T-helper 2 cell (primary cell): ENCODE measurements at regions not wholly inside any gene's neighbourhood (a gene's known extent, or its start where the extent isn't known, plus 50 kb on each side); places are given as distances from the start of the nearest gene placed in this dataset.
"Not testable (repeated sequence)": the region's sequence is repeated elsewhere in the genome, so short reads cannot be mapped to it uniquely, and the experiment has no call there.

Experiments used
- DNase-seq, 5 experiments: peaks; one replicate each; pipeline versions ENCODE4 v3.0.0 to v3.0.0-alpha.2; 2012 to 2022

DNA sequence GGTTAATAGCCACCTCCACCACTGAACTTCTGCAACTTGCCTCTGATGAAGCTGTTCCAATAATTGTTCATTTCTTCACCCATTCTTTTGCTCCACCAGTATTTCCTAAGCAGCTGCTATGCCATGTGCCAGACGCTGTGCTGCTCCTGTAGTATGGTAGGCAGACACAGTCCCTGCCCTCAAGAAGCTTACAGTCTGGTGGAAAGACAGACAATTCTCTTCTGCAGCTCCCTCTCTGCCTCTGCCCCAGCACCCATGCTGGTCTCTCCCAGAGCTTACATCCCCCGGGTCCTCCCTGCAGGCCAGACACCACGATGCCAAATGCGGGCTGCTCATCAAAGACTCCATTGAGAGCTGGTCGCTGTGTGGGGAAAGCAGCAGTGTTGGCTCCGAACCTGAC lies 111.6 kb upstream of the ESRRB start:
- no peak for DNase-seq

- DNase-seq = peak in 1 of 5 experiments; percentile 4
Observed at GRCh38 chr14:76267322-76268046, 108.5 kb upstream of the ESRRB start.

DNA sequence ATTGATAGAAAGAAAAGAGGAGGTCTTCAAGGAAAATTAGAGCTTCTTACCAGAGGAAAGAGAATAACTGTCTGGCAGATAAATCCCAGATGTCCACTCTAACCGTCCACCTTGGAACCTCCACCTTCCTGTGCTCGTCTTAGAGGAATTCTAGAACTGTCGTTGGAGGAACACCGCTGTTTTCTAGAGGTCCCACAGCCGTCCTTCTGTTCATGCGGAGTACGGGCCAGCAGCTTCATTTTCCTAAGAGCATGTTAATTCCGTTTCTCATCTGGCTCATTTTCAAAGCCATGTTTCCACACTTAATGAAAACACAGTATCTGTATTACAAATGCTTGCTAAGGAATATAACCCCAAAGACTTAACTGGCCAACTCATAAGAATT lies 107.9 kb upstream of the ESRRB start:
- DNase-seq = no peak

DNA sequence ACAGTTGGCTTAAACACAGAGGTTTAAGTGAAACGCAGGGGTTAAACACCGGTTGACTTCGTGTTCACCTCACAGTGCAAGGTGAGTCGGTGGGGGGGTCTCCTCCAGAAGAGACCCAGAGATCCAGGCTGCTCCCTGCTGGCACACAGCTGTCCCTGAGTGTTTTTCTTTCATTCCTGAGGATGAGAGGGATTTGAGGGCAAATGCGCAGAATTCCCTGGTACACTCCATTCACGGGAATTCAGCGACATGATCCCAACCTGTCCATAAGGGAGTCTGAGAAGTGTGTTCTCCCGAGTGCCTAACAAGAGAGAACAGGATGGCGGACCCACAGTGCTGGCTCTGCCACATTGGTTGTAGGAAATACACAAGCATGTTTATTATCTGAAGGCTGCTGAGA lies 107.2 kb upstream of the ESRRB start:
- DNase-seq = no peak

DNA sequence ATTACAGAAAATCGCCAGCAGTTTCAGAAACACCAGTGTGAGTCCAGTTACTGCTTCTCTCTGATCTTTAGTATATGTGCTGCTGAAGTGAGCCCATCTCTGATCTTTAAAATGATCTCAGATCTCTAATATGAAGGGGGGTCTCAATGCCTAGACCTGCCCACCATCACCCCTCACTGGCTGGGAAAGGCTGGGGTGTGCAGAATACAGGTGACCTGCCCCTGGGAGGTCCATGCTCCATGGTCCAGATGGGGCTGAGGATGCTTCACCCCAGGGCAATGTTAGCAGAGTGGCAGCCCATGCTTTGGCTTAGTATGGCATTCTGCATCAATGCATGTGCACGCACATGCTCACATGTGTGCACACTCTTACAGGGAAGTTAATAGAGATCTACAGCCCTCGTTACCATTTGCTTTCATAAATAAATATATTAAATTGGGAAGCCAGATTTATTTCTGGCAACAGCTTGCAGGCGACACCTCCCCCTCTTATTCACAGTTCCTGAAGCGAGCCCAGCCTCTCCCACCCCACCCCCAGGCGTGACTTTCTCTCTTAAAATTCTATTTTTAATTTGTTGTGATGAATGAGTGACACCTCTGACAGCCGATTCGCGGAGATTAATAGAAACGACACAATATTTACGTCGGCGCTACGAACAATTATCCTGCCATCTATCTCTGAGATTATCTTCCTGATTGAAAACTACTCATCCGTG lies 104.7 kb upstream of the ESRRB start:
- no peak for DNase-seq

- DNase-seq = no peak
Observed at GRCh38 chr14:76272349-76272748, 103.6 kb upstream of the ESRRB start.

DNA sequence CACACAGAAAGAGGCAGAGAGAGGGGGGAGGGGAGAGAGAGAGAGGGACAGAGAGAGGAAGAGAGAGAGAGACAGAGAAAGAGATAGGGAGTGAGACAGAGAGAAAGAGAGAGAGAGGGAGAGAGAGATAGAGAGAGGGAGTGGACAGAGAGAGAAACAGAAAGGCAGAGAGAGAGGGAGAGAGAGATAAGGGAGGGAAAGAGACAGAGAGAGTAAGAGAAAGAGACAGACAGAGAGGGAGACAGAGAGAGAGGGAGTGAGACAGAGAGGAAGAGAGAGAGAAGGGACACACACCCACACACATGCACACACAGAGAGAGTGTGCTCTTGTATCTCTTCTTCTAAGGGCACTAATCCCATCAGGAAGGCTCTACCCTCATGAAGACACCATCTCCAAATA lies 103.2 kb upstream of the ESRRB start:
- DNase-seq = no peak

DNA sequence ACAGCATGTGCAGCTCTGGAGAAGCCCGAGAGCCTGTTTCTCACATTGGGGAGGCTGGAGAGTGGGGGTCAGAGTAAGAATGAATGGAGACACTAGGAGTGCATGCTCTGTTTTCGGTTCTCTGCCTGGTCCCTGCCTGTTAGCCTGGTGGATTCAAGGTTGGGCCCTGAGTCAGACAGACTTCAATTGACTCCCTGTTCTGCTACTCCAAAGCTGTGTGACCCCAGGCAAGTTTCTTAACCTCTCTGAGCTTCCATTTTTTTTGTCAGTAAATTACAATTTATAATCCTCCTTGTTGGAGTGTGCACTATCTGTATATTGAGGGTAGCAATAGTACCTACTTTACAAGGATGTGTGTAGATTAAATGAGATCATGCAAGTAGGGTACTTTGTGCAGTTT lies 102.6 kb upstream of the ESRRB start:
- no peak for DNase-seq

GRCh38 chr14:76274324-76274723 lies 101.6 kb upstream of the ESRRB start:
- no peak for DNase-seq

DNA sequence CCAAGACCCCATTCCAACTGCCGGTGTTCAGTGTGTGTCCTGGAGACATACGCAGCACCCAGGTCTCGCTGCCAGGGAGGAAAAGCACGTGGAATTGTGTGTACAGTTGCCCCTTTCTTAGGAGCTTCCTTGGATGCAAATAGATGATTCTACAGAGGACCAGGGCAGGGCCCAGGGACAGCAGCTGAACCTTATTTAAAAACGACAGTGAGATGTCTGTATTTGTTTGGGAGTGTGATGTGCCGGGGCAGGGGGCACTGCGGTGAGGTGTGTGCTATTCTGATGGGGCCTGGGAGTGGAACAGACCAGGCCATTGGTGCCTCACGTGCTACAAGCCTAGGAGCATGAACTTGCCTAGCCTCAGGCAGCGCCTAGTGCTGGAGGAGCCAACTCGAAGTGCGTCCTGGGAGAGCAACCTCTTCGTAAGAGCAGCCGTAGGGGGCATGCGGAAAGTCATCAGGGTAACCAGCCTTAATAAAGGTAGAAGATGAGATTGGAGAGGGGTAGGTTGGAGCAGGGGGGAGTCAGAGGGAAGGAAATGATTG lies 98.3 kb upstream of the ESRRB start:
- DNase-seq = no peak

DNA sequence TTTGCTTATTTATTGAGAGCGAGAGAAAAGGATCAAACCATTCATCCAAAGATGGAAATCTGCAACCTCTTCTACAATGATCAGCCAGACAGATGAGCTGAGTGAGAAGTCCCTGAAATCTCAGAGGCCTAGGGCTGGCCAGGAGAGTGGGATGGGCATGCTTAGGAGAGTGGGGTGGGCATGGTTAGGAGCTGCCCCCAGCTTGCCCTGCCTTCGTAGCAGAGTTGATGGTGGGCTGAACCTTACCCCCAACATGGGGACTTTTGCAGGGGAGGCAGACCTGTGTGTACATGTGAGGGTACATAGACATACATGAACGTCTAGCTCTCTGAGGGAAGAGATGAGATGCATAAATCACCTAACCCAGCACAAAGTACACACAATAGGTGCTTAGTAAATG lies 95.7 kb upstream of the ESRRB start:
- DNase-seq = no peak

- DNase-seq = no peak
Observed at GRCh38 chr14:76282581-76282980, 93.4 kb upstream of the ESRRB start.

DNA sequence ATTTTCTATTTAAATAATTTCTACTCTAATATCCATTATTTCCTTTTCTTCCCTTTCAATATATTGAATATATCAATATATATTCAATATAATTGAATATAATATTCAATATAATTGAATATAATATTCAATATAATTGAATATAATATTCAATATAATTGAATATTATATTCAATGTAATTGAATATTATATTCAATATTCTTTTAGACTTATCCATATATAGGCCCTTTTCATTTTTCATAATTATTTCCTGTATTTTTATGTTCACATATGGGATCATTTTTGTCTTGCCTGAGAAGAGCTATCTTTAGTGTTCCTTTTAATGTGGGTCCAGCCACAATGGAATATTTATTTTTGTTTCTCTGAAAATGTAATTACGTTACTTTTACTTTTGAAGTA lies 88.9 kb upstream of the ESRRB start:
- DNase-seq = no peak

DNA sequence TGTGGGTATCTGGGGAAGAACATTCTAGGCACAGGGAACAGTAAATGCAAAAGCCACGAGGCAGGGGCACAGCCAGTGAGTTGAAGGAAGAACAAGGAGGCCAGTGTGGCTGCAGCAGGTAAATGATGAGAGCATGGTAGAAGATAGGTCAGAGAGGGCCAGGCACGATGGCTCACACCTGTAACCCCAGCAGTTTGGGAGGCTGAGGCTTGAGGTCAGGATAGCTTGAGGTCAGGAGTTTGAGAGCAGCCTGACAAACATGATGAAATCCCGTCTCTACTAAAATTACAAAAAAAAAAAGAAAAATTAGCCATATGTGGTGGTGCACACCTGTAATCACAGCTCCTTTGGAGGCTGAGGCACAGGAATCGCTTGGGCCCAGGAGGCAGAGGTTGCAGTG lies 86.7 kb upstream of the ESRRB start:
- DNase-seq = no peak

GRCh38 chr14:76292561-76292960 lies 83.4 kb upstream of the ESRRB start:
- DNase-seq = no peak

- DNase-seq = no peak
Observed at GRCh38 chr14:76293221-76293620, 82.7 kb upstream of the ESRRB start.

DNA sequence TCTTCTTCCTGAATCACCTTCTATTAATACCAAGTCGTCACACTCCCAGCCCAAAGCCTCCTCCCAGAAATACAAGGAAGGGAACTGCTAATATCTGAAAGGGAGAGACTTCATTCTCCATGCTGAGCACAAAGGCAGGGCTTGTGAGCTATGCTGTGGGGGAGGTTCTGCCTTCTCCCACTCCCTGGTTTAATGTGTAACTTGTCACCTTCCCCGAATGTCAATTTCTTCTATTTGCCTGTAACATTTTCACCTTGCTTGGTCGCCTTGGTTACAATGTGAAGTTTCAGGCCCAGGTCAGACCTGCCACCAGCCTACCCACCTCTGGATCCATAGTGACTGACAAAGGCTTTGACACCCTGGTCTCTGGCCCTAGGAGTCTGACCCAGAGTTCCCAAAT lies 82.0 kb upstream of the ESRRB start:
- no peak for DNase-seq

DNA sequence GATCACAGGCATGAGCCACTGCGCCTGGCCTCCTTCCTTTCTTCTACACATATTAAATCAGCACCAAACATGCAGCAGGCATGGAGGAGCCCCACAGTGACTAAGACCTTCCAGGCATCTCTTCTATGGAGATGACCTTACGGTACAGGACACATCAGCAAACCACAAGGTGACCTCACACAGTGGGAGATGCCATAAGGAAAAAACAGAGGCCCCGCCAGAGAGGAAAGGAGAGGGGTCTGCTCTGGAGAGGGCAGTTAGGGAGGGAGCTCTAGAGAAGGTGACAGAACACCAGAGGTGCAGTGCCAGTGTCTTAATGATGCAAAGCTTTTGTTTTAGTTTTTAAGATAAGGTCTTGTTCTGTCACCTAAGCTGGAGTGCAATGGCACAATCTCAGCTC lies 81.1 kb upstream of the ESRRB start:
- DNase-seq = no peak

DNA sequence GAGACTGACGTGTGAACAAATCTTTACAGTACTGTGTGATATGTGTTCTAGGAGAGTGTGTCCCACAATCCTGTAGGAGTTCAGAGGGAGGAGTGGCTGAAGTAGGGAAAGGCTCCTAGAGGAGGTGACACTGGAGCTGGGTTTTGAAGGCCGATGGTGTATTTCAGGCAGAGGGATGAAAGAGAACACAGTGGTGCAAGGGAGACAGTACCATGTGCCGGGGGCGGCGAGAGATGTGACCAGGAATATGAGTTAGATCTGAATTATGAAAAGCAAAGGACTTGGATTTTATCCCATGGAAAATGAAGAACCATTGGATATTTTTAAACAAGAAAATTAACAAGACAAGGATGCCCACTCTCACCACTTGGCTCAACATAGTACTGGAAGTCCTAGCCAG lies 77.0 kb upstream of the ESRRB start:
- no peak for DNase-seq

GRCh38 chr14:76303188-76303587 lies 72.7 kb upstream of the ESRRB start:
- DNase-seq = not testable (repeated sequence)

DNA sequence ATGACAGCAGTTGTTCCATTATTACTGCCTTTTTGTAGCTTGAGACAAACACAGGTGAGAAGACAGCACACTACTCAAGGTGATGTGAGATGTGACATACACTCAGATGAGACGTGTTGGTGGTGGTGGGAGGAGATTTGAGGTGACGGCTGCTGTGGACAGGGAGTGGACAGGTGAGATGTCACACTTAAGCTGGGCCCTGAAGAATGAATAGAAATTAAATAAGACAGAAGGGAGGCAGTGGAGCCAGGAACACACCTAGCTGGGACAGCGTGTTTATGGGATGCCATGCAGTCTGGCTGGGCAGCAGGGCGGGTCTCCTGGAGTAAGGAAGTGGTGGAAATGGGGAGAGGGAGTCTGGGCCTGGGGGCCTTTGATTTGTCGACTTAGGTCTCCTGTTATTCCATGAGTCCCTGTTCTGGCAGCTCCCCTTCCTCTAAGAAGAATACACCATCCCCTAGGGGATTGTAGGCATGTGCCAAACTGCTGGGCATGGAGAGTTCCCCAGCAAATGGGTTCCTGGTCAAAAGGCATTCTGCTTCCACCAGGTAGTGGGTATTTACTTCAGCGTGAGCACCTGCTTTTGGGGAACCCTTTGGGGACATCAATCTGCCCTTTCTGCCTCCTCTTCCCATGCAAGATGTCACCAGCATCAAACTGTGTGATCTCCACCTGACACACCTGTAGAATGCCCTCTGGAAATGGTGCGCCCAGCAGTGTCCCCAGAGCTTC lies 71.2 kb upstream of the ESRRB start:
- no peak for DNase-seq

GRCh38 chr14:76305268-76305826 lies 70.6 kb upstream of the ESRRB start:
- no peak for DNase-seq

DNA sequence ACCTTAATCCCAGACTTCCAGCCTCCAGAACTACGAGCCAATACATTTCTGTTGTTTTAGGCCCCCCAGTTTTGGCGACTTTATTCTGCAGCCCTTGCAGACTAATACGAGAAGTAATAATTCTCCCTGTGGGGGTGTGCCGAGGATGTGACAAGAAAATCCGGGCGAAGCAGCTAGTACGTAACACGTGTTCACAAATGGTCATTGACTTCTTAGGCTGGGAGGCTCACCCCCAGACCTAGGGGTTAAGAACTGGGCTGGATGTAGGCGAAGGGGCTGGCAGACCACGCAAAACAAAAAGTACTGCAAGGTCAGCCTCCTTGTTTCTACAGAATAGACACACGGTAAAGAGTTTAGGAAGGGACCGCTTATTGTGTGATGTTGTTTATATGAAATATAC lies 69.8 kb upstream of the ESRRB start:
- no peak for DNase-seq
